ENCODE measurements at regions not wholly inside any gene's neighbourhood (a gene's known extent, or its start where the extent isn't known, plus 50 kb on each side); places are given as distances from the start of the nearest gene placed in this dataset.
"Not testable (repeated sequence)": the region's sequence is repeated elsewhere in the genome, so short reads cannot be mapped to it uniquely, and the experiment has no call there.

GRCh38 chr21:18832950-18833349 lies 429.4 kb upstream of the TMPRSS15 start:
- peak; percentile 69 for DNase-seq

- not testable (repeated sequence) for DNase-seq
These were observed 430.5 kb upstream of the TMPRSS15 start for GRCh38 chr21:18834121-18834520.

GRCh38 chr21:18840239-18840638 lies 436.7 kb upstream of the TMPRSS15 start:
- DNase-seq: peak; percentile 69

GRCh38 chr21:18857606-18858005 lies 454.0 kb upstream of the TMPRSS15 start:
- not testable (repeated sequence) for DNase-seq

GRCh38 chr21:18869104-18869503 lies 465.5 kb upstream of the TMPRSS15 start:
- no peak for DNase-seq

- no peak for DNase-seq
These were observed 474.3 kb upstream of the TMPRSS15 start for GRCh38 chr21:18877917-18878316.

GRCh38 chr21:18887922-18888602 lies 484.5 kb upstream of the TMPRSS15 start:
- DNase-seq: no peak

GRCh38 chr21:18893406-18893805 lies 489.8 kb upstream of the TMPRSS15 start:
- DNase-seq: no peak

- no peak for DNase-seq
These were observed 490.8 kb upstream of the TMPRSS15 start for GRCh38 chr21:18894387-18894786.

- DNase-seq: no peak
These were observed 495.7 kb upstream of the TMPRSS15 start for GRCh38 chr21:18899261-18899660.

- no peak for DNase-seq
These were observed 499.1 kb upstream of the TMPRSS15 start for GRCh38 chr21:18902660-18903059.

- DNase-seq: no peak
These were observed 503.5 kb upstream of the TMPRSS15 start for GRCh38 chr21:18907076-18907475.

GRCh38 chr21:18908641-18909040 lies 505.1 kb upstream of the TMPRSS15 start:
- no peak for DNase-seq

GRCh38 chr21:18913914-18914313 lies 510.3 kb upstream of the TMPRSS15 start:
- no peak for DNase-seq

GRCh38 chr21:18914570-18914969 lies 511.0 kb upstream of the TMPRSS15 start:
- DNase-seq: no peak

- DNase-seq: peak; percentile 11
These were observed 514.0 kb upstream of the TMPRSS15 start for GRCh38 chr21:18917622-18918021.

GRCh38 chr21:18931237-18931636 lies 527.7 kb upstream of the TMPRSS15 start:
- DNase-seq: no peak

GRCh38 chr21:18937337-18937736 lies 533.8 kb upstream of the TMPRSS15 start:
- no peak for DNase-seq

GRCh38 chr21:18940791-18941190 lies 537.2 kb upstream of the TMPRSS15 start:
- DNase-seq: no peak

- no peak for DNase-seq
These were observed 546.6 kb upstream of the TMPRSS15 start for GRCh38 chr21:18950045-18950740.

GRCh38 chr21:18951271-18952038 lies 547.9 kb upstream of the TMPRSS15 start:
- DNase-seq: peak; percentile 89

- no peak for DNase-seq
These were observed 550.9 kb upstream of the TMPRSS15 start for GRCh38 chr21:18954441-18954844.

GRCh38 chr21:18959817-18960216 lies 556.2 kb upstream of the TMPRSS15 start:
- DNase-seq: no peak

GRCh38 chr21:18960306-18960705 lies 556.7 kb upstream of the TMPRSS15 start:
- no peak for DNase-seq

All from OCI-M1 (cell line).